ENCODE measurements at regions not wholly inside any gene's neighbourhood (a gene's known extent, or its start where the extent isn't known, plus 50 kb on each side); places are given as distances from the start of the nearest gene placed in this dataset.

DNA sequence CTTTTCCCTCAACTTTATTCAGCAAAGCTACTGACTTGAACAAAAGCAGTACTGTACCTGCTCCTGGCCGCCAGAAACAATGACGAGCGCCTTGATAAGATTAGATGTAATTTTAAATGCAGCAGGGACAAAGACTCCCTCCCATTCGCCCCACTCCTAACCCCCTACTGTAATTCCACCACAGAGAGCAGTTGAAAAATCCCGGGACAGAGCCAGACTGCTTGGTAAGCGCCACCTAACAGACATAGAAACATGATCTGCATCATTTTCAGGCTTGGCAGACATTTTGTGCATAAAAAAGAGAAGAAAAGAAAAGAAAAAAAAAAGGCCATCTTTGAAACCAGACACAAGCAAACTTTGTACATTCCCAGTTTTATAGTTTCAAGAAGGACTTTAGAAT, 81.9 kb downstream of the ISL1 start (continued):
- peak; percentile 44 for TF ChIP-seq RAD21 (IDR thresholded peaks at IDR 0.05; ENCODE audit: low read length)
- no peak for TF ChIP-seq RXRA (IDR thresholded peaks at IDR 0.05; ENCODE audit: borderline replicate concordance, low read depth)
- peak; percentile 87 for TF ChIP-seq YY1 (IDR thresholded peaks at IDR 0.05; ENCODE audit: low read depth)
- TF ChIP-seq CHD2 (IDR thresholded peaks at IDR 0.05; ENCODE audit: low read length, partially characterized antibody) = peak; percentile 70
- no peak; the same call in 1 of the 2 replicates for TF ChIP-seq MXI1 (IDR thresholded peaks at IDR 0.05; ENCODE audit: low read depth, low read length)
- peak; percentile 67 for TF ChIP-seq GATA2 (CRISPR knock-in tag; IDR thresholded peaks at IDR 0.05)
- peak in 1 of 2 experiments; percentile 78; a peak in 1 of 4 replicates for TF ChIP-seq EP300 (IDR thresholded peaks at IDR 0.05; ENCODE audit: borderline replicate concordance in 1 of 2, low read depth in 1 of 2, low read length in 1 of 2)
- TF ChIP-seq TEAD4 (IDR thresholded peaks at IDR 0.05; ENCODE audit: borderline replicate concordance, insufficient read depth) = no peak
- TF ChIP-seq FOXM1 (IDR thresholded peaks at IDR 0.05; ENCODE audit: low read depth) = no peak
- TF ChIP-seq MEF2A (IDR thresholded peaks at IDR 0.05; ENCODE audit: borderline replicate concordance, low read depth) = no peak
- no peak for TF ChIP-seq FOSL2 (IDR thresholded peaks at IDR 0.05; ENCODE audit: borderline replicate concordance, low read depth)

DNA sequence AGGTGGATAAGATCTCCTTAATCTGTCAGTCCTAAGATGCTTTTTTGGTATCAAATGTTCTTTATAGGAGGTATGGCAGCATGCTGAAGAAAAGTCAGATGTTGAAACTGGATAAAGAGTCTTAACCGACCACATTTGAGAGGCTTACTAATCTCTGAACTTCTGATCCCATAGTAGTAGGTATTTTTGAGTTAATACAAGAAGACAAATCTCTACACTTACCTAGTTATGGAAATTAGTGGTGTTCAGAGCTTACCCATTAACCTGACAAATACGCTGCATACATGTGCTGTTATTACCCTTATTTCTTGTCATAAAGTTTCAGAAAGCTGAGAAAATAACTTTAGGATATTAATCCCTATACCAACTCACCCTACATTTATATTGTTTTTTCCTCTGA, 83.0 kb downstream of the ISL1 start:
- Histone ChIP-seq H3K79me2 (ENCODE audit: insufficient read depth) (no peaks in the 10 kb centered on the region), H4K20me1 (ENCODE audit: insufficient read depth) (no peaks in the 10 kb centered on the region), H3K4me1 (ENCODE audit: control insufficient read depth in 1 of 2, insufficient read depth in 2 of 2, low read depth in 1 of 2, low read length in 1 of 2) (peaks cover 0 to 41% of the 10 kb centered on the region in 2 experiments; a peak in 2 of 4 replicates), H3K27ac (ENCODE audit: low read depth in 2 of 2, low read length in 1 of 2) (peak overlapping the region; percentile 80 to 99), H3K9me3 (no peaks in the 10 kb centered on the region), H3K36me3 (replicated peaks in 1 of 2; ENCODE audit: control insufficient read depth in 1 of 2, insufficient read depth in 2 of 2, low read length in 1 of 2) (no peaks in the 10 kb centered on the region), H3K27me3 (ENCODE audit: insufficient read depth) (no peaks in the 10 kb centered on the region), H3F3A (replicated peaks; ENCODE audit: insufficient read depth) (peaks cover 27% of the 10 kb centered on the region), H2AFZ (ENCODE audit: low read depth) (peak overlapping the region; percentile 96), H3K4me2 (peak overlapping the region; percentile 77; the same call in 1 of the 2 replicates), H3K9me2 (no peaks in the 10 kb centered on the region), H3K9ac (peak overlapping the region; percentile 71; the same call in 1 of the 2 replicates), H3K4me3 (ENCODE audit: low read depth in 2 of 2, low read length in 1 of 2) (peak overlapping the region in 1 of 2 experiments; percentile 33; a peak in 2 of 4 replicates)
- DNase-seq = no peak
- WGBS (ENCODE audit: low lambda C conversion rate) = 42% methylated on average over 2 of the region's 2 CpGs
- POLR2A ChIA-PET = no interaction called here
- CTCF ChIA-PET = interaction anchor here (1.0 to 2.2 kb wide), 2 partner anchors 84 to 541 kb away, joined by 4 to 6 read pairs; no protein-coding TSS in a partner anchor
- no peak for TF ChIP-seq EZH2phosphoT487 (IDR thresholded peaks at IDR 0.05; ENCODE audit: borderline replicate concordance, low read depth)
- TF ChIP-seq, protein P1, sequence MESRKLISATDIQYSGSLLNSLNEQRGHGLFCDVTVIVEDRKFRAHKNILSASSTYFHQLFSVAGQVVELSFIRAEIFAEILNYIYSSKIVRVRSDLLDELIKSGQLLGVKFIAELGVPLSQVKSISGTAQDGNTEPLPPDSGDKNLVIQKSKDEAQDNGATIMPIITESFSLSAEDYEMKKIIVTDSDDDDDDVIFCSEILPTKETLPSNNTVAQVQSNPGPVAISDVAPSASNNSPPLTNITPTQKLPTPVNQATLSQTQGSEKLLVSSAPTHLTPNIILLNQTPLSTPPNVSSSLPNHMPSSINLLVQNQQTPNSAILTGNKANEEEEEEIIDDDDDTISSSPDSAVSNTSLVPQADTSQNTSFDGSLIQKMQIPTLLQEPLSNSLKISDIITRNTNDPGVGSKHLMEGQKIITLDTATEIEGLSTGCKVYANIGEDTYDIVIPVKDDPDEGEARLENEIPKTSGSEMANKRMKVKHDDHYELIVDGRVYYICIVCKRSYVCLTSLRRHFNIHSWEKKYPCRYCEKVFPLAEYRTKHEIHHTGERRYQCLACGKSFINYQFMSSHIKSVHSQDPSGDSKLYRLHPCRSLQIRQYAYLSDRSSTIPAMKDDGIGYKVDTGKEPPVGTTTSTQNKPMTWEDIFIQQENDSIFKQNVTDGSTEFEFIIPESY (IDR thresholded peaks at IDR 0.05; ENCODE audit: borderline replicate concordance, low read depth) = no peak
- TF ChIP-seq TEAD4 (IDR thresholded peaks at IDR 0.05; ENCODE audit: borderline replicate concordance, insufficient read depth) = no peak
- TF ChIP-seq SMC3 (IDR thresholded peaks at IDR 0.05; ENCODE audit: low read depth, low read length) = no peak
- TF ChIP-seq GABPA (IDR thresholded peaks at IDR 0.05; ENCODE audit: low read depth) = no peak
- TF ChIP-seq RAD21 (IDR thresholded peaks at IDR 0.05; ENCODE audit: low read length) = no peak
- no peak for TF ChIP-seq FOSL2 (IDR thresholded peaks at IDR 0.05; ENCODE audit: borderline replicate concordance, low read depth)
- TF ChIP-seq TCF12 (IDR thresholded peaks at IDR 0.05) = no peak
- TF ChIP-seq YY1 (IDR thresholded peaks at IDR 0.05; ENCODE audit: low read depth) = no peak
- no peak for TF ChIP-seq CHD2 (IDR thresholded peaks at IDR 0.05; ENCODE audit: low read length, partially characterized antibody)
- TF ChIP-seq RFX5 (IDR thresholded peaks at IDR 0.05; ENCODE audit: low read length) = no peak
- TF ChIP-seq, protein P2, sequence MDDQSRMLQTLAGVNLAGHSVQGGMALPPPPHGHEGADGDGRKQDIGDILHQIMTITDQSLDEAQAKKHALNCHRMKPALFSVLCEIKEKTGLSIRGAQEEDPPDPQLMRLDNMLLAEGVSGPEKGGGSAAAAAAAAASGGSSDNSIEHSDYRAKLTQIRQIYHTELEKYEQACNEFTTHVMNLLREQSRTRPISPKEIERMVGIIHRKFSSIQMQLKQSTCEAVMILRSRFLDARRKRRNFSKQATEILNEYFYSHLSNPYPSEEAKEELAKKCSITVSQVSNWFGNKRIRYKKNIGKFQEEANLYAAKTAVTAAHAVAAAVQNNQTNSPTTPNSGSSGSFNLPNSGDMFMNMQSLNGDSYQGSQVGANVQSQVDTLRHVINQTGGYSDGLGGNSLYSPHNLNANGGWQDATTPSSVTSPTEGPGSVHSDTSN (IDR thresholded peaks at IDR 0.05) = no peak
- TF ChIP-seq, protein P3, sequence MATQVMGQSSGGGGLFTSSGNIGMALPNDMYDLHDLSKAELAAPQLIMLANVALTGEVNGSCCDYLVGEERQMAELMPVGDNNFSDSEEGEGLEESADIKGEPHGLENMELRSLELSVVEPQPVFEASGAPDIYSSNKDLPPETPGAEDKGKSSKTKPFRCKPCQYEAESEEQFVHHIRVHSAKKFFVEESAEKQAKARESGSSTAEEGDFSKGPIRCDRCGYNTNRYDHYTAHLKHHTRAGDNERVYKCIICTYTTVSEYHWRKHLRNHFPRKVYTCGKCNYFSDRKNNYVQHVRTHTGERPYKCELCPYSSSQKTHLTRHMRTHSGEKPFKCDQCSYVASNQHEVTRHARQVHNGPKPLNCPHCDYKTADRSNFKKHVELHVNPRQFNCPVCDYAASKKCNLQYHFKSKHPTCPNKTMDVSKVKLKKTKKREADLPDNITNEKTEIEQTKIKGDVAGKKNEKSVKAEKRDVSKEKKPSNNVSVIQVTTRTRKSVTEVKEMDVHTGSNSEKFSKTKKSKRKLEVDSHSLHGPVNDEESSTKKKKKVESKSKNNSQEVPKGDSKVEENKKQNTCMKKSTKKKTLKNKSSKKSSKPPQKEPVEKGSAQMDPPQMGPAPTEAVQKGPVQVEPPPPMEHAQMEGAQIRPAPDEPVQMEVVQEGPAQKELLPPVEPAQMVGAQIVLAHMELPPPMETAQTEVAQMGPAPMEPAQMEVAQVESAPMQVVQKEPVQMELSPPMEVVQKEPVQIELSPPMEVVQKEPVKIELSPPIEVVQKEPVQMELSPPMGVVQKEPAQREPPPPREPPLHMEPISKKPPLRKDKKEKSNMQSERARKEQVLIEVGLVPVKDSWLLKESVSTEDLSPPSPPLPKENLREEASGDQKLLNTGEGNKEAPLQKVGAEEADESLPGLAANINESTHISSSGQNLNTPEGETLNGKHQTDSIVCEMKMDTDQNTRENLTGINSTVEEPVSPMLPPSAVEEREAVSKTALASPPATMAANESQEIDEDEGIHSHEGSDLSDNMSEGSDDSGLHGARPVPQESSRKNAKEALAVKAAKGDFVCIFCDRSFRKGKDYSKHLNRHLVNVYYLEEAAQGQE (IDR thresholded peaks at IDR 0.05; ENCODE audit: low read depth, low read length) = no peak
- TF ChIP-seq, protein P4, sequence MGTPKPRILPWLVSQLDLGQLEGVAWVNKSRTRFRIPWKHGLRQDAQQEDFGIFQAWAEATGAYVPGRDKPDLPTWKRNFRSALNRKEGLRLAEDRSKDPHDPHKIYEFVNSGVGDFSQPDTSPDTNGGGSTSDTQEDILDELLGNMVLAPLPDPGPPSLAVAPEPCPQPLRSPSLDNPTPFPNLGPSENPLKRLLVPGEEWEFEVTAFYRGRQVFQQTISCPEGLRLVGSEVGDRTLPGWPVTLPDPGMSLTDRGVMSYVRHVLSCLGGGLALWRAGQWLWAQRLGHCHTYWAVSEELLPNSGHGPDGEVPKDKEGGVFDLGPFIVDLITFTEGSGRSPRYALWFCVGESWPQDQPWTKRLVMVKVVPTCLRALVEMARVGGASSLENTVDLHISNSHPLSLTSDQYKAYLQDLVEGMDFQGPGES (IDR thresholded peaks at IDR 0.05; ENCODE audit: low read depth, low read length) = no peak
- TF ChIP-seq MXI1 (IDR thresholded peaks at IDR 0.05; ENCODE audit: low read depth, low read length) = no peak
- no peak for TF ChIP-seq GATA2 (CRISPR knock-in tag; IDR thresholded peaks at IDR 0.05)

All from SK-N-SH (cell line).